ENCODE measurements at regions not wholly inside any gene's neighbourhood (a gene's known extent, or its start where the extent isn't known, plus 50 kb on each side); places are given as distances from the start of the nearest gene placed in this dataset.

- TF ChIP-seq MXI1 (IDR thresholded peaks at IDR 0.05; ENCODE audit: borderline replicate concordance, low read depth, low read length), result no peak
- no peak for TF ChIP-seq SMC3 (IDR thresholded peaks at IDR 0.05; ENCODE audit: low read depth, low read length)
- TF ChIP-seq MAZ (IDR thresholded peaks at IDR 0.05; ENCODE audit: borderline replicate concordance, low read depth, low read length), result no peak
- no peak for TF ChIP-seq RCOR1 (IDR thresholded peaks at IDR 0.05; ENCODE audit: insufficient replicate concordance, low read length)
Measured at GRCh38 chr9:107737610-107737986, 248.0 kb upstream of the KLF4 start (continued).

GRCh38 chr9:107735821-107736220 is 246.3 kb upstream of the KLF4 start:
- H3K56ac ChIP-seq (ENCODE audit: extremely low read depth, insufficient read depth, low read length), result no peak overlapping the region
- peak overlapping the region; percentile 76 for H3K18ac ChIP-seq (ENCODE audit: low read depth, low read length)
- H3K27me3 ChIP-seq (ENCODE audit: control insufficient read depth, insufficient read depth, low read length), result no peaks in the 10 kb centered on the region
- peak overlapping the region; percentile 44; the same call in 1 of the 2 replicates for H2BK20ac ChIP-seq (ENCODE audit: low read depth, low read length)
- no peak overlapping the region for H3K4me2 ChIP-seq (ENCODE audit: low read depth, low read length)
- no TSS peak for BruUV-seq (replicated peaks)
- H3K36me3 ChIP-seq (ENCODE audit: control insufficient read depth, insufficient read depth, low read length), result no peaks in the 10 kb centered on the region
- POLR2A ChIA-PET (ENCODE audit: unreplicated experiment), result no interaction called here
- DNase-seq (no peak), ATAC-seq (ENCODE audit: low read depth) (no peak)
- H3K79me1 ChIP-seq (ENCODE audit: low read depth in 1 of 2, low read length in 2 of 2), result no peaks in the 10 kb centered on the region; a peak in 1 of 4 replicates
- in situ Hi-C loops (cut with MboI; ENCODE audit: low sequenced_read_pairs) (loop anchor here (10.0 to 25.0 kb wide), 4 partner anchors 251 to 849 kb away; partner anchors contain the start of gene KLF4), dilution Hi-C loops (cut with HindIII; ENCODE audit: low sequenced_read_pairs, unreplicated experiment) (no loop called here), intact Hi-C loops (cut with micrococcal nuclease) (loop anchor here (5.0 to 10.0 kb wide), 2 partner anchors 321 to 1029 kb away; no protein-coding TSS in a partner anchor)
- no peak overlapping the region for H3K4me3 ChIP-seq (ENCODE audit: insufficient read depth, low read depth, low read length)
- H3K9me1 ChIP-seq (ENCODE audit: insufficient read depth, low read length), result peaks cover 19% of the 10 kb centered on the region
- H2BK120ac ChIP-seq (ENCODE audit: low read depth, low read length), result peak overlapping the region; percentile 92
- H4K91ac ChIP-seq (ENCODE audit: insufficient read depth, low read depth, low read length), result peak overlapping the region; percentile 64; the same call in 1 of the 2 replicates
- no peak overlapping the region for H3K23ac ChIP-seq (ENCODE audit: low read depth, low read length)
- WGBS, 2 experiments (ENCODE audit: extremely low coverage in 2 of 2, insufficient read length in 1 of 2), result 83% methylated on average over 1 of the region's 1 CpG; no CpG with 5 or more reads in 1 of the 2 experiments
- no peak overlapping the region for H2AK9ac ChIP-seq (replicated peaks; ENCODE audit: low read depth, low read length, poor library complexity)
- TF ChIP-seq CEBPB (IDR thresholded peaks at IDR 0.05; ENCODE audit: low read depth, low read length) (no peak), MAZ (IDR thresholded peaks at IDR 0.05; ENCODE audit: borderline replicate concordance, low read depth, low read length) (no peak), MXI1 (IDR thresholded peaks at IDR 0.05; ENCODE audit: borderline replicate concordance, low read depth, low read length) (no peak), MAFK (IDR thresholded peaks at IDR 0.05; ENCODE audit: low read depth, low read length) (no peak), NFE2L2 (IDR thresholded peaks at IDR 0.05; ENCODE audit: low read depth, low read length) (no peak), ELK1 (IDR thresholded peaks at IDR 0.05; ENCODE audit: borderline replicate concordance, low read depth, low read length) (no peak), CTCF (conservative IDR thresholded peaks at IDR 0.05; ENCODE audit: low read depth, low read length) (no peak), RCOR1 (IDR thresholded peaks at IDR 0.05; ENCODE audit: insufficient replicate concordance, low read length) (no peak), RFX5 (IDR thresholded peaks at IDR 0.05; ENCODE audit: low read depth, low read length) (no peak)
- H3K27ac ChIP-seq (ENCODE audit: insufficient read depth, low read length), result no peak overlapping the region; the same call in 1 of the 2 replicates
- CTCF ChIA-PET, result no interaction called here
- H2BK15ac ChIP-seq (ENCODE audit: low read depth, low read length), result peak overlapping the region; percentile 82; the same call in 2 of the 3 replicates
- H3K9me3 ChIP-seq (ENCODE audit: control insufficient read depth, insufficient read depth, low read length), result no peaks in the 10 kb centered on the region
- peaks cover 39% of the 10 kb centered on the region for H3K4me1 ChIP-seq (ENCODE audit: control insufficient read depth, insufficient read depth, low read length)
- H4K5ac ChIP-seq (ENCODE audit: low read depth, low read length), result peak overlapping the region; percentile 35; the same call in 1 of the 2 replicates
- H3K9ac ChIP-seq (ENCODE audit: low read depth, low read length), result no peak overlapping the region
- H4K20me1 ChIP-seq (ENCODE audit: insufficient read depth, low read length), result no peaks in the 10 kb centered on the region
- H2AK5ac ChIP-seq (ENCODE audit: low read depth, low read length), result peak overlapping the region; percentile 63
- H2BK5ac ChIP-seq (ENCODE audit: low read depth, low read length, poor library complexity, severe bottlenecking), result no peak overlapping the region
- peak overlapping the region; percentile 66; the same call in 1 of the 2 replicates for H3K14ac ChIP-seq (replicated peaks; ENCODE audit: low read depth, low read length)
- H3K4ac ChIP-seq (ENCODE audit: low read depth, low read length), result peak overlapping the region; percentile 80
- H4K8ac ChIP-seq (ENCODE audit: low read depth in 2 of 2, low read length in 2 of 2), result peak overlapping the region; percentile 43 to 62; a peak in 3 of 4 replicates
- H2AFZ ChIP-seq (replicated peaks; ENCODE audit: low read length, poor library complexity), result no peak overlapping the region
